SK-N-SH (cell line): ENCODE measurements at regions not wholly inside any gene's neighbourhood (a gene's known extent, or its start where the extent isn't known, plus 50 kb on each side); places are given as distances from the start of the nearest gene placed in this dataset.

Experiments
- CTCF ChIA-PET: fragments of 300-600, 350-600 bp; formaldehyde crosslinking; extraction: SDS; loops from one replicate; lab custom pipeline; 2021; lab: Yijun Ruan, JAX
- POLR2A ChIA-PET: fragments of 350-600 bp; sonication (Branson Sonifier 250); formaldehyde crosslinking; extraction: SDS; loops from one replicate; lab custom pipeline; 2020; ENCODE audit warnings: antibody characterized with exemption, inconsistent platforms; lab: Yijun Ruan, JAX
- DNase-seq: peaks from one replicate; pipeline ENCODE4 v3.0.0; 2012
- H2AFZ ChIP-seq: fragments of 200-600 bp; sonication (generic); 2 replicates; pipeline ENCODE4 v1.8.1; 2016; ENCODE audit warnings: antibody characterized with exemption, mild to moderate bottlenecking, low read depth
- H3F3A ChIP-seq: fragments of 200-600 bp; sonication (generic); replicated peaks from 2 replicates; pipeline ENCODE3; 2016; ENCODE audit warnings: antibody characterized with exemption, mild to moderate bottlenecking; ENCODE audit not compliant: insufficient read depth
- H3K27ac ChIP-seq, 2 experiments: fragments of 200-500 bp in 1 of 2; fragments of 200-600 bp in 1 of 2; sonication (Bioruptor generic) in 1 of 2; sonication (generic), shearing (Covaris generic) in 1 of 2; 2 replicates each; pipeline versions ENCODE4 v1.5.1 to v1.6.1; 2014 to 2016; ENCODE audit warnings: low read depth in 2 of 2, inconsistent platforms in 1 of 2, low read length in 1 of 2, mild to moderate bottlenecking in 1 of 2, mixed read lengths in 1 of 2
- H3K27me3 ChIP-seq: fragments of 200-600 bp; sonication (generic), shearing (Covaris generic); 2 replicates; pipeline ENCODE4 v1.6.1; 2016; ENCODE audit warnings: mixed run types; ENCODE audit not compliant: insufficient read depth
- H3K36me3 ChIP-seq, 2 experiments: fragments of 200-500 bp in 1 of 2; fragments of 200-600 bp in 1 of 2; sonication (Bioruptor generic) in 1 of 2; sonication (generic) in 1 of 2; replicated peaks in 1 of 2; 2 replicates each; pipeline versions ENCODE3 to v1.5.1; 2014 to 2016; ENCODE audit warnings: low read length in 1 of 2, mild to moderate bottlenecking in 1 of 2; ENCODE audit not compliant: insufficient read depth in 2 of 2, control insufficient read depth in 1 of 2
- H3K4me1 ChIP-seq, 2 experiments: fragments of 200-500 bp in 1 of 2; fragments of 200-600 bp in 1 of 2; sonication (Bioruptor generic) in 1 of 2; sonication (generic), shearing (Covaris generic) in 1 of 2; 2 replicates each; pipeline versions ENCODE4 v1.5.1 to v1.6.1; 2014 to 2016; ENCODE audit warnings: low read depth in 1 of 2, low read length in 1 of 2, mixed run types in 1 of 2; ENCODE audit not compliant: insufficient read depth in 2 of 2, control insufficient read depth in 1 of 2
- H3K4me2 ChIP-seq: fragments of 200-600 bp; sonication (generic), shearing (Covaris generic); 2 replicates; pipeline ENCODE4 v1.6.1; 2017; ENCODE audit warnings: mixed run types
- H3K4me3 ChIP-seq, 2 experiments: fragments of 200-500 bp in 1 of 2; fragments of 200-600 bp in 1 of 2; sonication (Bioruptor generic) in 1 of 2; sonication (generic), shearing (Covaris generic) in 1 of 2; 2 replicates each; pipeline versions ENCODE4 v1.5.1 to v1.8.1; 2014 to 2016; ENCODE audit warnings: low read depth in 2 of 2, inconsistent platforms in 1 of 2, low read length in 1 of 2, mild to moderate bottlenecking in 1 of 2, mixed read lengths in 1 of 2, moderate library complexity in 1 of 2
- H3K79me2 ChIP-seq: fragments of 200-600 bp; sonication (generic); 2 replicates; pipeline ENCODE4 v1.8.1; 2017; ENCODE audit warnings: mild to moderate bottlenecking; ENCODE audit not compliant: insufficient read depth
- H3K9ac ChIP-seq: fragments of 200-600 bp; sonication (generic); 2 replicates; pipeline ENCODE4 v1.6.1; 2017; ENCODE audit warnings: mixed run types
- H3K9me2 ChIP-seq: fragments of 200-600 bp; sonication (generic); 2 replicates; pipeline ENCODE4 v1.6.1; 2017; ENCODE audit warnings: mixed run types
- H3K9me3 ChIP-seq: fragments of 200-600 bp; sonication (generic); 2 replicates; pipeline ENCODE4 v1.6.1; 2017; ENCODE audit warnings: mixed run types, mild to moderate bottlenecking, moderate library complexity
- H4K20me1 ChIP-seq: fragments of 200-600 bp; sonication (generic); 2 replicates; pipeline ENCODE4 v1.6.1; 2017; ENCODE audit warnings: mild to moderate bottlenecking, mixed run types; ENCODE audit not compliant: insufficient read depth
- EP300 ChIP-seq, 2 experiments: IDR thresholded peaks; 2 replicates each; pipeline versions ENCODE4 v1.4.0 to v1.6.1; 2012; ENCODE audit warnings: borderline replicate concordance in 1 of 2, low read depth in 1 of 2, low read length in 1 of 2
- EZH2phosphoT487 ChIP-seq: fragments of 200-600 bp; sonication (generic); IDR thresholded peaks from 2 replicates; pipeline ENCODE4 v1.6.1; 2017; ENCODE audit warnings: low read depth, mixed run types, mild to moderate bottlenecking, antibody characterized with exemption, moderate library complexity, borderline replicate concordance
- MXI1 ChIP-seq: IDR thresholded peaks from 2 replicates; pipeline ENCODE4 v1.6.1; 2012; ENCODE audit warnings: mild to moderate bottlenecking, low read depth, low read length, improper control_type of control experiment
- RXRA ChIP-seq: IDR thresholded peaks from 2 replicates; pipeline ENCODE4 v1.4.0; 2012; ENCODE audit warnings: low read depth, mild to moderate bottlenecking, borderline replicate concordance
- SIN3A ChIP-seq: IDR thresholded peaks from 2 replicates; pipeline ENCODE4 v1.6.1; 2012; ENCODE audit warnings: low read depth, mild to moderate bottlenecking, low read length, moderate library complexity, borderline replicate concordance
- TEAD4 ChIP-seq: IDR thresholded peaks from 2 replicates; pipeline ENCODE4 v1.4.0; 2012; ENCODE audit warnings: mild to moderate bottlenecking, borderline replicate concordance; ENCODE audit not compliant: insufficient read depth
- YY1 ChIP-seq: IDR thresholded peaks from 2 replicates; pipeline ENCODE4 v1.4.0; 2012; ENCODE audit warnings: low read depth, mild to moderate bottlenecking
- WGBS: methylation state at CpG from one replicate; pipeline ENCODE4 v1.1.6; 2017; ENCODE audit warnings: low lambda C conversion rate; 5-methylcytosine and 5-hydroxymethylcytosine counted together
- TF ChIP-seq, protein P1 (sequence below): IDR thresholded peaks from 2 replicates; pipeline ENCODE4 v1.4.0; 2012; ENCODE audit warnings: low read depth

DNA sequence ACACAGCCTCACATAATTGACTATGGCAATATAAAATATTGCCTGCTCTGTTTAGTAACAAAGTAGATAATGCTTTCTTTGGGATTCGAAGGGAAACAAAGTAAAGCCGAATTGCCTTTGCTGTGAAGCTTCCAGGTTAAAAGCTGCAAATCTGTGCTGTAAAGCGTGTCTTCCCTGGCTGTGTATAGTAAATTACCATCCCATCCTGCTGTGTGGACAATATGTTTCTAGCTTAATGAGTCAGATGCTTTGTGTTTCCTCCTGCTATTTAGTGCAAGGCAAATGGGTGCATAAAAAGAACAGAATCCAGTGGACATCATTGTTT, 265.1 kb downstream of the SOCS6 start (continued):
- TF ChIP-seq, protein P1, sequence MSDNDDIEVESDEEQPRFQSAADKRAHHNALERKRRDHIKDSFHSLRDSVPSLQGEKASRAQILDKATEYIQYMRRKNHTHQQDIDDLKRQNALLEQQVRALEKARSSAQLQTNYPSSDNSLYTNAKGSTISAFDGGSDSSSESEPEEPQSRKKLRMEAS: no peak

DNA sequence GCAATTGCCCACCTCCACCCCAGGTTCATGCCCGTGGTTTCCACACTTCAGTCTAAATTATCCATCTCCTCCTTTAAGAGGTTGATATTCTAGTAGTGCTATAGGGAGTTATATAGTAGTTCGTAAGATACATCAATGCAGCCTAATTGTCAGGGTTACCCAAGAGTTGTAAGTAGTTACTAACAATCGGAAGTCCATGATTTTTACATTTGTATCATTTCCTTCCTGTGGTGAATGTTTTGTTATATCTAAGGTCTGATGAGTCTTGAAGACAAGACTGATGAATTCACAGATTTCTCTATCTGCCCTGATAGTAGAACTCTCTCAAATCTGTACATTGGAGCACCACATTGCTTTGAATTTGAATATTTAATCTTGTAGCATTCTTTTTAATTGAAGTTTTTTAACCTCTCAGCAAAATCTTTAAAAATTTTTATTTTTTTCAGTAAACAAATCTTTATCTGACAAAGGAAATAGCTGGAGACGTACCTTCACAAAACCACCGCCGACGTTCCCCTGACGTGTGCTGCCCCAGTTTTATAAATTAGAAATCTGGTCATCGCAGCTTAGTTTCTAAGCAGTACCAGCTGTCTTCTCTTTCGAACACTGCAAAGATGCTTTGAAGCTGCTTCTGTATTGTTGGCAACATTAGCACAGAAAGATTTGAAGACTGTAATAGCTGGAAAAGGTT, 264.5 kb downstream of the SOCS6 start:
- H2AFZ ChIP-seq: no peak overlapping the region
- CTCF ChIA-PET: interaction anchor here (1.1 to 2.9 kb wide), 2 partner anchors 13 to 62 kb away, joined by 3 to 11 read pairs; no protein-coding TSS in a partner anchor

DNA sequence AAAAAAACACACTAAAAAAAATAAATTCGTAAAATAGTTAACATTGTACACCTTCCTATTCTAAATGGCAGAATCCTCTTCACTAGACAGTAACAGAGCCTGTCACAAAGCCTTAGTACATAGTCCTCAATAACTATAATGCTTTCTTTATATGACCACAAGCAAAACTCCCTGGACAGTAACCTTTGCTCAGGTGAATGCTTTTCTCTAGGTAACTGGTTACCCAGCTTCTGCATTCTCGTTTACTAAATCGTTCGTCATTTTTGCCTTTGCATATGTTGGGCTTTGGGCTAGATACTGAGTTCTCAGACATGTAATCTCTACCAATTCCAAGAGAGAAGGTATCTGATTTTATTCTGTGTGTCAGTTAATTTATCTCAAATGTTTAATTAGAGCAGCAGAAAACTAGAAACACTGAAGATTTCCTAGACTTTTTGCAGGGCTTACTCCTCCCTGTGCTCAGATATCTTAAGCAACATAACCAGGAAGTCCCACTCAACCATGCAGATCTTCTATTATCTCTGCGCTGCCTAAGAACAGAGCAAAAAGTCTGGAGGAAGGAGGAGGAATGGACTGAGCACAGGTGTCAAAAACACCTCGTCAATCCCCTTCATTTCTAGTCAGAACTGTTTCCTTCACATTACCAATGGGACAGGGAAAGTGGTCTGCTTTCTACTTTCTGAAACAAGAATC, 247.7 kb downstream of the SOCS6 start:
- Histone ChIP-seq H3F3A (no peaks in the 10 kb centered on the region), H3K4me3 (no peak overlapping the region), H4K20me1 (no peaks in the 10 kb centered on the region), H3K27ac (no peak overlapping the region), H3K36me3 (no peaks in the 10 kb centered on the region), H3K4me1 (no peaks in the 10 kb centered on the region), H3K79me2 (no peaks in the 10 kb centered on the region), H3K9me2 (no peaks in the 10 kb centered on the region), H2AFZ (0 out of 2 replicates have a peak overlapping the region, but pooled peaks have one; percentile 6), H3K27me3 (no peaks in the 10 kb centered on the region), H3K9me3 (no peaks in the 10 kb centered on the region), H3K4me2 (no peak overlapping the region), H3K9ac (no peak overlapping the region)
- DNase-seq: no peak
- 60% methylated on average over 6 of the region's 6 CpGs for WGBS
- ChIA-PET POLR2A (no interaction called here), CTCF (interaction anchor here (1.0 to 1.5 kb wide), 2 partner anchors 45 to 82 kb away, joined by 3 read pairs; no protein-coding TSS in a partner anchor)
- TF ChIP-seq EZH2phosphoT487 (no peak), TEAD4 (no peak), RXRA (no peak), SIN3A (no peak)

More for the DNA sequence above, 264.5 kb downstream of the SOCS6 start:
- Histone ChIP-seq H3K4me1 (no peaks in the 10 kb centered on the region; a peak in 3 of 4 replicates), H3K27me3 (no peaks in the 10 kb centered on the region), H3K9me3 (no peaks in the 10 kb centered on the region), H3F3A (no peaks in the 10 kb centered on the region), H3K4me2 (no peak overlapping the region), H3K36me3 (no peaks in the 10 kb centered on the region), H3K9ac (no peak overlapping the region), H4K20me1 (no peaks in the 10 kb centered on the region), H3K4me3 (peak overlapping the region in 1 of 2 experiments; percentile 12; a peak in 1 of 4 replicates), H3K79me2 (no peaks in the 10 kb centered on the region), H3K9me2 (no peaks in the 10 kb centered on the region)
- 38% methylated on average over 10 of the region's 10 CpGs for WGBS
- peak in 1 of 2 experiments; percentile 48; a peak in 1 of 4 replicates for TF ChIP-seq EP300 (IDR thresholded peaks at IDR 0.05; ENCODE audit: borderline replicate concordance in 1 of 2, low read depth in 1 of 2, low read length in 1 of 2)
- 0 out of 2 replicates have a peak, but pooled peaks have one; percentile 42 for TF ChIP-seq MXI1
- TF ChIP-seq YY1: no peak
- TF ChIP-seq, all 33 proteins: peak for 2
- POLR2A ChIA-PET: no interaction called here
- peak overlapping the region in 1 of 2 experiments; percentile 85; a peak in 2 of 4 replicates for H3K27ac ChIP-seq
- DNase-seq: peak; percentile 36
